GM12872 (cell line): ENCODE measurements at regions not wholly inside any gene's neighbourhood (a gene's known extent, or its start where the extent isn't known, plus 50 kb on each side); places are given as distances from the start of the nearest gene placed in this dataset.

Experiments used
- CTCF ChIP-seq: IDR thresholded peaks from 3 replicates; pipeline ENCODE4 v1.5.1; 2011; ENCODE audit warnings: low read depth, mild to moderate bottlenecking, low read length, moderate library complexity; ENCODE audit not compliant: insufficient read depth

- no peak for TF ChIP-seq CTCF
These were observed 77.0 kb upstream of the SERTAD2 start for GRCh38 chr2:64730551-64731262.

DNA sequence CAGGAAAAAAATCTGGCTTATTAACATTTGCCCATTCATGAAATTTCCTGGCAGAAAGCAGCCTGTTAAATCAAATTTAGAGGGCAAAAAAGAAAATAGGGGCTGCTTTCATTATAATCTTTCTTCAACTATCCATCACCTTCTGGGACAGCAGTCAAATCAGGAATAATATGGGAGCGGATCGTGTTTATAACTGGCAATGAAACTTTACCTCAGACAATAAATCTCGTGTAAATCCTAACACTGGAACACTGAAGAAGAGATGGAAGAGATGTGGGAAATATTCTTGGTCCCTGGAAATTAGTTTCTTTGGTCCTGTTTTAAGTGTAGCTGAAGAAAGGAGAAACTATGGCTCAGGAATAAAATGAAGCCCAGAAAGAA lies 77.5 kb upstream of the SERTAD2 start:
- TF ChIP-seq CTCF = no peak

DNA sequence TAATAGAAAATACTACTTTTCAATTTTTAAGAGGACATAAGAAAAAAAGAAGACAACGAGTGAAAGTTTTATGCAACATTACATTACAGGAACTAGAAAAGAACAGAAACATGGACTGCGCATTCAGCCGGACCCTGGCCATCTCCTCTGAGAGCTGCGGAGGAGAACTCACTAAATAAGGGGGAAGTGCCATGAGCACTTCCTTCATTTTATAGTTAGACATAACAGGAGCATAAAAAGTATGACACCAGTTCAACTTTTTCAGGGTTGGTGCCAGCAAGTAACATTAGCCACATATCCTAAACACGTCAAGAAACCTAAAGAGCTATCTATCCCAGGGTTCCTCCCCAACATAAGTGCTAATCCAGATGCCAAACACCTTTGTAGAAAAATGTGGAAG lies 78.0 kb upstream of the SERTAD2 start:
- no peak for TF ChIP-seq CTCF

- TF ChIP-seq CTCF = no peak
These were observed 78.4 kb upstream of the SERTAD2 start for GRCh38 chr2:64732146-64732545.

- TF ChIP-seq CTCF = no peak
These were observed 81.8 kb upstream of the SERTAD2 start for GRCh38 chr2:64735504-64735903.

- no peak for TF ChIP-seq CTCF
These were observed 83.8 kb upstream of the SERTAD2 start for GRCh38 chr2:64737547-64737946.

- TF ChIP-seq CTCF = no peak
These were observed 84.3 kb upstream of the SERTAD2 start for GRCh38 chr2:64738026-64738425.
